GM10266 (cell line): ENCODE measurements at regions not wholly inside any gene's neighbourhood (a gene's known extent, or its start where the extent isn't known, plus 50 kb on each side); places are given as distances from the start of the nearest gene placed in this dataset.

Experiments
- DNase-seq: peaks from one replicate; pipeline ENCODE4 v3.0.0; 2012; ENCODE audit errors: extremely low spot score
- CTCF ChIP-seq: IDR thresholded peaks from 2 replicates; pipeline ENCODE4 v1.5.1; 2012; ENCODE audit warnings: mild to moderate bottlenecking, low read depth; ENCODE audit not compliant: control insufficient read depth, insufficient read depth; ENCODE audit errors: missing control alignments

- DNase-seq = no peak
- no peak for TF ChIP-seq CTCF
Measured at GRCh38 chr4:152155070-152155469, 380.8 kb downstream of the FBXW7 start.

- no peak for TF ChIP-seq CTCF
- DNase-seq = no peak
Measured at GRCh38 chr4:152154433-152154832, 381.5 kb downstream of the FBXW7 start.

- DNase-seq = no peak
- TF ChIP-seq CTCF = no peak
Measured at GRCh38 chr4:152153476-152154270, 382.2 kb downstream of the FBXW7 start.

- TF ChIP-seq CTCF = no peak
- DNase-seq = no peak
Measured at GRCh38 chr4:152150214-152150613, 385.7 kb downstream of the FBXW7 start.

GRCh38 chr4:152149745-152150144 is 386.1 kb downstream of the FBXW7 start:
- TF ChIP-seq CTCF = no peak
- DNase-seq = no peak

- DNase-seq = no peak
- no peak for TF ChIP-seq CTCF
Measured at GRCh38 chr4:152148057-152148456, 387.2 kb upstream of the GATB start.

GRCh38 chr4:152146244-152146643 is 385.4 kb upstream of the GATB start:
- no peak for TF ChIP-seq CTCF
- no peak for DNase-seq
